HG02623 (cell line): ENCODE measurements at regions not wholly inside any gene's neighbourhood (a gene's known extent, or its start where the extent isn't known, plus 50 kb on each side); places are given as distances from the start of the nearest gene placed in this dataset.

Experiments used
- ATAC-seq: cut with Tn5 transposase; IDR thresholded peaks from one replicate; pipeline ENCODE4 v1.9.1; 2021; ENCODE audit warnings: moderate library complexity; ENCODE audit not compliant: unreplicated experiment

DNA sequence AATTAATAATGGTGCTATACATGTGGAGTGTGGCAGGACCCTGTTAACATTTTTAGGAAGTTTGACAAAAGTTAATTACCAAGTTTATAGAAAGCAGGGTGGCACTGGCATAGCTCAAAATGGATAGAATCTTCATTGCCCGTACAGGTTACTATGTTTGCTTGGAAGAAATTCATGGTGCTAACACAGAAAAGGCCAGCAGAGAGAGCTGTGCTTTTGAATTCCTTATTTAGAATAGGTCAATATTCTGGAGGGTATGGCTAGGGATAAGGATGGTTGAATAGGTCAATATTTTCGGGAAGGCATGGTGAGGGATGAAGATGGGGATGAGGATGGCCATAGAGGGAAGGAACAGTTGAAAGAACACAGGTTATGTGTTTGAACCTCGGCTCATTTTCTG is 345.1 kb downstream of the LMO4 start:
- no peak for ATAC-seq

DNA sequence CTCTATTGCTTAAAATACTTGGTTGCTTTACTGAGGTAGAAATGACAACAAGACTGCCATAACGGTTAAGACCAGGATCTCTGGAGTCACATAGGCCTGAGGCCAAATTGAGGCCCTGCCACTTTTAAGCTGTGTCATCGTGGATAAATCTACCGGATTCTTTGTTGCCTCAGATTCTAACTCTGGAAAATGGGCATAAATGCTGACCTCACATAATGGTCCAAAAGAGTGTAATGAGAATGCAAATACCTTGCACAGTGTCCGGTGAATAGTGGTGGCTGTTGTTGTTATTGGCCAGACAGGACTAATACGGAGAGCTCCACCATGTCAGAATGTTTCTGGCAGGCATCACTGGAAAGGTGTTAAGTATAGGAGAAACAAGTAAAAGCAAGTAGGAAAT is 346.1 kb downstream of the LMO4 start:
- no peak for ATAC-seq

DNA sequence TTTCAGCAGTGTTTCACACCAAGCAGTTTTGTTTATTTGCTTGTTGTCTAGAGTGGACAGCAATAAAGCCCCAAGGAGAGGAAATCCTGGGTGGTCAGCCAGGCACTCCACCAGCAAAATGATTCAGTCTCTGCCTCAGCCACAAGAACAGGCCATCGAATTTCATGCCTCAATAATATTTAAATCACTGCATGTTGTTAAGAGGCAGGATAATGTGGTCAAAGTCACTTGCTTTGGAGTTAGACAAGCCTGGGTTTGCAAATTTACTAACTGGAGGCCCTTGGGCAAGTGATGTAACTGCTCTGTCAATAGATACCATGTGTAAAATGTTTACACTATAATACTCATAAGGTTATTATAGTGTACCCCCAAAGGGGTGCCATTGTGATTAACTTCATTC is 349.6 kb downstream of the LMO4 start:
- ATAC-seq = no peak

DNA sequence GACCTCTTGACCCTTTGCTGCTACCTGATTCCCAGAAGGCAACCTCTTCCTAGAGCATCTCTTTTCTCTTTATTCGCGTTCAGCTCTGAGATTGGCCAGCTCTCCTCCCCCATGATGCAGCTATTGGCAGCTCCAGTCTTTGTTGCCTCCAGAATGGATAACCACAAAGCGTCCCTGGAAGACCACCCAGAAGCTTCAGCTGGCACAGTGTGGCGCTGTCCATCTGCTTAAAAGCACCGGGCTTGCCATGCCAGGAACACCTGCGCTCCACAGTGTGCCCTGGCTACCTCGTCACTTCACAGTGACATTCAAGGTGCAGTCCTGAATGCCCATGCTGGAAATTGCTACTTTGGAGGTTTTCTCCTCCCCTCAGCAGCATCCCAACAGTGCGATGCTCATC is 353.9 kb downstream of the LMO4 start:
- no peak for ATAC-seq

DNA sequence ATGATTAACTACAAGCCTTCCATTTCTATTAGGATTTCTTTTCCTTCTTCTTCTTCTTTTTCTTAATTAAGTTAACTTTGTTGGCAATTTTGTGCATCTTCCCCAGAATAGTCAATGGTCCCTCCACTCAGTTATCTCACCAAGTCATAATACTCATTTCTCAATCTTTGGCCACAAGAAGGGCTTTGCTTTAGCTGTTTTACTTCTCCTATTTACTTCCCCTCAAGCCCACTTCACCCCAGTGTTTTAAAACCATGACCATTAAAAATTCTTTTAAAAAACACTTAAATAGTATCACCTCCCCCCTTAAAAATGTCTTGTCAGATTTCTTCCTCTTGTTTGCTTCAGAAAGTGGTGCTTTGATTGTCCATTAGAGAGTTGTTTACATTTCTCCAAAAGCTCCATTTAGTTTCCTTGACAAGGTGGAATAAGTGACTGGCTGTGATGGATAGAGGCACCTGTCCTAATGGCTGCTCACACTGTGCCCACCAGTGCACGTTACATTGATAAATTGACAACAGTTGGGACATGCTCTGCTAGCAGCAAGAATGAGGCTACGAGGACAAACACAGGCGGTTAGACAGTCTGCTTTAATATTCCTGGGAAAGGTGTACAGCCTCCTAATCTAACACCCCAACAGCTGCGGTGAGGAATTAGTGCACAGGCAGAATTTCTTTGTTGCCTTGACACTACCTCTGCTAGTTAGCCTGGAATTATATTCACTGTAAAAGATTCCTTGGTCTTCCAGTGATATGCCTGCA is 354.7 kb downstream of the LMO4 start:
- no peak for ATAC-seq

DNA sequence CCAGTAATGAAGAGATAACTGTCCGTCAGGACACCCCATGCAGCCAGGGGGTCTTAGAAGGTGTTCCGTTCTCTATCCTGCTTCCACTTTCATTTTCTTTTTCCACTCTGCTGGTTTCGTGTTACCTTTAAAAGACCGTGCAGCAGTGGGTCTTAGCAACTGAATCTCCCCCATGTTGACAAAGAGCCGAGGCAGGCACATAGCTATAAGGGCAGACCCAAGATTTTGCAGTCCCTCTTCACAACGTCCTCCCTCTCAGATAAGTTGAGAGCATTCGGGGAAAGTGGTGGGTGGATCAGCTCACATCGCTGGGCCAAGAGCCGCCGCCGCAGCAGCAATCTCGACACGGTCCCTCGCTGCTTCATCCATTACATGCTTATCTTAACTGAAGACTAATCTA is 355.5 kb downstream of the LMO4 start:
- no peak for ATAC-seq

DNA sequence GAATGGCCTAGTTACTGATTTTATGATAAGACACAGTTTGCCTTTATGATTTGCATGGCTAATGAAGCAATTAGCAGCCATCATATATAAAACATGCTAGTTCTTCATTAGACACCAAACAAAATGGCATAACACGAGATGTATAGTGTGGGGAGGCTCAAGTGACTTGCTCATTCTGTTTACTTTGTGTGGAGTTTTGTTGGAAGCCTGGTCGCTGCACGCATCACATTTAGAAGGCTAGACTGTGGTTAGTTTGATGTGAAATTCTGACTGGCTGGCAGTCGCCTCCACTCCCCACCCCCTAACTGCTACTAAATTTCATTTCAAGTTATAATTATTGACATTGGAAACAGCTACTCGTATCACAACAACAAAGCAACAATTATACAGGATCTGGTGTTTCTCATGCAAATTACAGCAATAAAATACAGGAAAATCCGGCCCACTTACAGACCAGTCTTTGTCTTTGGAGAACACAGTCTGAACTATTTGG is 356.1 kb downstream of the LMO4 start:
- no peak for ATAC-seq

DNA sequence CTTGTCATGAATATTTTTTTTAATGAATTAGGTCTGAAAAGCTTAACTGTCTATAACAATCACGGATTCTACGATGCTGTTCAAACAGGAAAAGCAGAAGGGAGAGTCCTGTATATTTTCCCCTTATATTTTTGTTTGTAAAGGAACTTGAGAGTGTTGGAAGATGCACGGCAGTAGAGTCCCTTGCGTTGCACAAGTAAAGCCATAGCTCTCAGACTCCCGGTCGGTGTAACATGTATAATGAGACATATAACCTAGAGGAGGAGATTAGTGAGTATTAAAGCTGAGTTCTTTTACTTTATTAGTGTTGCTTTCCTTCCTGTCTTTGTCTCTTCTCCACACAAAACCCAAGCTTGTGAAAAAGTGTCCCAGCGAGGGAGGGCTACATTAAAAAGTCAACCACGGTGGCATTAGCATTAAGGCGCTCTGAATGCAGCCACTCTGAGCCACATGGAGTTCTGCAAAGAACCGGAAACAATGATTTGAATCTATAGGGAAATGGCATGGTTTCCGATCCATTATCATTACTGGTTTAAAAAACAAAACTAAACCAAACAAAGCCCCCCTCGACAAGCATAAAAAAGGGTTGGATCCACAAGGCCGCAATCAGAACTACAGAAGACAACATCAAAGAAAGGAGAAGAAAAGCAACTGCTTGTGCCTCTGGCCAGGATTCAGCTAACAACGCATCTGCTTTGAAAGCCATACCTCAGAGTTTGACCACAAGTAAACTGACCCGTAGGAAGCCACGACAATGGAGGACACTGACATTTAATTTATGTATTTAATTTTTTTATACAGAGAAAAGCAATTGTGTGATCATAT is 356.8 kb downstream of the LMO4 start:
- ATAC-seq = no peak

DNA sequence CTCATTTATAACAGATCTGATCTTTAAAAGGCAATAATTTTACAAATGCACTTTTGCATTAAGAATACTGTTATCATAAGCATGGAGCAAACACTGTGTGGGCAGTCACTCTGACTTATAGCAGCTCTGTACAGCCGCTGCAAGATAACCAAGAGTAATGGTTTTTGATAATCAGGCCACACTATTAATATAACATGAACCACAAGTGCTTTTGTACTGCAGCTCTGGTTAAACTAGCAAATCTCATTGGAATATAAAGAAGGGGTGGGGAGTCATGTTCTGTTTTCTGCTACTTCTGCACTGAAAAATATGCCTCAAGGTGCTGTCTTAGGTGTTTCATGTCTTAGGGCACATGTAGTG is 357.4 kb downstream of the LMO4 start:
- no peak for ATAC-seq

DNA sequence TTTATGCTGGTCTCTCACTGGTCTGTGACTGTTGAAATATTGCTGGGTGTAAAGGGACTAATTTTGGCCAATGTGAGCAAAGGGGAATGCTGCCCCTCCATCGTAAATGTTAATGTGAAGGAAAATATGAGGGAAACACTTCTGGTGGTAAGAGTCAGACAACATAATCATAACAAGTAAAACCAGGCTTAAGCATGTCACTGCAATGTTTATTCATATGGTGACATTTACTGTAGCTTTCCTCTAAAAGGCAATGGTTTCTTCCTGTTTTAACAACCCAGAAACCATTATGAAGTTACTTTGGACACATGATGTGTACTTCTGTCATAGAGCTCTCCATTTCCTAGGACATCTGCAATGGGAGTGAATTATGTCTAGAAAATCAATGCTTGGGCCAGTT is 358.0 kb downstream of the LMO4 start:
- no peak for ATAC-seq

DNA sequence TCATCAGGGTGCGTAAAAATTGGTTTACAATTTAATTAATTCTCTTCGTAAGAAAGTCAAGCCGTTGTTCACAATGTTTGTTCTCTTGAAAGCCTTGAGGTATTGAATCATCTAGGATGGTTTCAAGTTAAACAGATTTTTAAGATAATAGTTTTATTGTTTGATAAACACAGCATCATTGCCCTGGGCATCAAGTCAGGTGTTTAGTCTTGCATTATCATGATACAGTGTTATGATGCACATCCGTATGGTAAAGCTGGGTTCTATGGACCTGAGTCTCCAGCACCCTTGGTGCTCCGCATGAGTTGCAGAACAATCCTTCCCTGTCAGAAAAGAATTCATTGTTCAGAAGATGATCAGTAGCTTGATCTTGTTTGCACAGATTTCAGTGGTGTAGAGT is 359.5 kb downstream of the LMO4 start:
- no peak for ATAC-seq

DNA sequence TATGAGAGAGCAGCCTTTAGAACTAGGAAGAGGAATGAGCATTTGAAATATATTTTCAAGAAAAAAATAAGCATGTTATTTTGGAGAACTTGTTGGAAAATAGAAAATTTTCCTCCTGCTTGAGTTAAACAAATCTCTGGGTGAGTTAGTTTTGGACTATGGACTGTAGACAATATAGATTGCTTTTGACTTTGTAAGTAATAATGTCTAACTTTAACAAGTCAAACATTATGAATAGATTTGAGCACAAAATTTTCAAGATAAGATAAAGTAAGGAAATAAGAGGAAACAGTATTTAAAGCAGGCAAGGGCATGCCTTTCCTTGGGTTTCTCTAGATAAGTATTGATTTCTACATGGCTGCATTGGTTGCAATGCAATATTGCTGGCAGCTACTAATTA is 360.8 kb downstream of the LMO4 start:
- ATAC-seq = no peak

DNA sequence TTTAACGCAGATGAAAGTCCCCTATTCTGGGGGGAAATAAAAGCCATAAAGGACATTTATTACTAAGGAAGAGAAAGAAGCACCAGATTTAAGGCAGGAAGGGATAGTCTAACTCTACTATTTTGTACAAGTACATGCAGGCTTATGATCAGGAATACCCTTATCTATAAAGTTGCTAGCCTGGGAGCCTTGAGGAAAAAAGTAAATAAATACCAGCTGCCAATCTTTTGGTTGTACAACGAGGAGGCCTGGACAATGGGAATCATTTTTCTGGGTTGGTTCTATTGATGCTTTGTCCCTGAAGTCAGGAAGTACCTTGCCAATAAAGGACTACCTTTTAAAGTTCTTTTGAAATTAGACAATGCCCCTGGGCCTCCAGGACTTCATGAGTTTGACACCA is 367.8 kb downstream of the LMO4 start:
- no peak for ATAC-seq

DNA sequence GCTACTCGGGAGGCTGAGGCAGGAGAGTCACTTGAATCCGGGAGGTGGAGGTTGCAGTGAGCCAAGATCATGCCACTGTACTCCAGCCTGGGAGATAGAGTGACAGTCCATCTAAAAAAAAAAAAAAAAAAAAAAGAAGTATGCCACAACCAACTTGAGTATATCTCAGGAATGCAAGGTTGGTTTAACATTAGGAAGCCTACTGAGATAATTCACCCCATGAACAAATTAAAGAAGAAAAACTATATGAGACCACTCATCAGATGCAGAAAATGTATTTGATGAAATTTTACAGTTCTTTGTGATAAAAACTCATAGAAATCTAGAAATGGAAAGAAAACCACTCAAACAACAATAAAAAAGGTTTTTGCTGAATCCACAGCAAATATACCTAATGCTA is 373.8 kb downstream of the LMO4 start:
- no peak for ATAC-seq

DNA sequence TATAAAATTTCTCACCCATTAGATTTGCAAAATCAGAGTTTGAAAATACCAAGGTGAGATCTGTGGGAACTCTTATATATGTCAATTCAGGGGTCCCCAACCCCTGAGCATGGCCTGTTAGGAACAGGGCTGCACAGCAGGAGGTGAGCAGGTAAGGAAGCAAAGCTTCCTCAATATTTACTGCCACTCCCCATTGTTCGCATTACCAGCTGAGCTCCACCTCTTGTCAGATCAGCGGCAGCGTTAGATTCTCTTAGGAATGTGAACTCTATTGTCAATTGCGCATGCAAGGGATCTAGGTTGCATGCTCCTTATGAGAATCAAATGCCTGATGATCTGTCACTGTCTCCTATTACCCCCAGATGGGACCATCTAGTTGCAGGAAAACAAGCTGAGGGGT is 376.6 kb downstream of the LMO4 start:
- no peak for ATAC-seq

DNA sequence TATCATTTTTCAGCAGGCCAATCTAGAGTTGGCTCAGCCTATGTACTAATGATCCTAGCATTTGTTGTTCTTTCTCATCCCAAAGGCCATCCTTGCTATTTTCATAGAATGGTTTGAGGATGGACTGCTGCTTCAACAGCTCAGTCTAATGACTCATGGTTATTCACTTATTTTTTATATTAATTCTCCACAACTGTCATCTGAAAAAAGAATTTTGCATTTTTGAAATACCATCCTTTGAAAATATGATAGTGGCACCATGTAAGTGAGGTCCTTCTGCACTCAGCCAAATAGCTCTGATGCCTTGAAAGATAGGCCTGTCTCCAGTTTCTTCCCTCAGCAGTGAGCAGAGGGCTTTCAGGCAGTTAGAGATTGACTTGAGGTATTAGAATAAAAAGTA is 377.5 kb downstream of the LMO4 start:
- ATAC-seq = no peak

DNA sequence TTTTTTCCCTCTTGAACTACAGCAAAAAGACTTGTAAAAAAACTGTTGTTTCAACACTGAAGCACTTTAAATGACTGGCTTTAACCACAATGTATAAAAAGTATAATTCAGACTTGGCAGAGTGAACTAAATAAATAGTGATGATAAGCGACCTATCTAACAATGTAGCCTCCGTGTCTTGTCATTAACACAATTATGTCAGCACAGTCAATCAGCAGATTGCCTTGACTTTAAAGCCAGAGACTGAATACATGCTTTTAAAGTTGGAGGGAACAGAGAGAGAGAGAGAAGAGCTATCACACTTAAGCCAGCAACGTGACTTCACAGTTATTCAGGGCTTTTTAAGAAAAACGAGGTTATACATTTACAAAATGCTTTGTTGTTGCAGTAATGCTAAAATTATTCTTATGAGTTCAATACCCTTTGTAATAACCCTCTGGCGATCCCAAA is 378.1 kb downstream of the LMO4 start:
- no peak for ATAC-seq

DNA sequence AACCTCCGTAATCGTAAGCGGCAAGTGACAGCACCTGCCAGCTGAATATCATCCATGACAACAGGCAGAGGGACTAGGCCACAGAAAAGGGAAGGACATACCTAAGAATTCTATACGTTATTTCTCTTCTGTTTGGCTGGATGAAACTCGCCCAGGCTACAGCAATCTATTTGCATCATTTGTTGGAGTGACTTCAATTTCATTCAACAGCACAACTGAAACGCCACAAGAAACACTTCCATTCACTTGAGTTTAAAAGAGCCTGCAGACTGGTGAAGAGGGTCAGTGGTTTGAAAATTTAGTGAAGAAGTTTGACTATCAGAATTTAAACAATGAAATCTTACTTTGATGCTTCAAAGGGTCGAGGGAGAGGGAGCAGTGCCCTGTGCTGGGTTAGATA is 378.7 kb downstream of the LMO4 start:
- no peak for ATAC-seq

DNA sequence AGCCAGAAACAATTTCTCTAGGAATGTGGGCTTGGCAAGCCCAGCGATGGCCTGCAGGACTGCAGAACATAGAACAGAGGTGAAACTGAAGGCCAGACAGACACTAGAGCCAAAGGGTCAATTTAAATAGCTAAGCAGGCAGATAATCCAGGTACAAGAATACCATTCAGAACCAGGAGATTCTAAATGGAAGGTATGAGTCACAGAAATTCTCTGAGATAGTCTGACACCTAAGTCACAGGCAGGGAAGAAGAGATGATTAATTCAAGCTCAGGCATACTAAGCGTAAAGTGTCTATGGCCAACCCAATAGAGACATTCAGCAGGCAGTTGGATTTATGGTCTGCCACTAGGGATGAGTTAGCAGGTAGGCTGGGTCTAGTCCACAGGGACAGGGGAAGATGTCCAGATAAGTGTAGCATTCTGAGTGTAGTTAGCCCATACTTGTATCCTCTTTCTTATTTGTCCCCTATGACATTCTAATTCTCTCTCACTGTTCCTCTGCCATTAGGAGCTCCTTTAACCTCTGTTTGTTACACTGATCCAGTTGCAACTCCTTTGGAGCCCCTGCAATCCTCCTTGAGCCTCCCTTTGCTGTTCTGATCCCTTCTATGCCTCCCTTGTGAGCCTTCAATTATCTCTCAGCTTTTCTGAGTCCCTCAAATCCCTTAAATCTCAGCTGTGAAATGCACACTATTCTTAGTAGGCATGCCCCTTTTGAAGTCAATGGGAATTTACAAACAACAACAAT is 383.8 kb downstream of the LMO4 start:
- no peak for ATAC-seq

DNA sequence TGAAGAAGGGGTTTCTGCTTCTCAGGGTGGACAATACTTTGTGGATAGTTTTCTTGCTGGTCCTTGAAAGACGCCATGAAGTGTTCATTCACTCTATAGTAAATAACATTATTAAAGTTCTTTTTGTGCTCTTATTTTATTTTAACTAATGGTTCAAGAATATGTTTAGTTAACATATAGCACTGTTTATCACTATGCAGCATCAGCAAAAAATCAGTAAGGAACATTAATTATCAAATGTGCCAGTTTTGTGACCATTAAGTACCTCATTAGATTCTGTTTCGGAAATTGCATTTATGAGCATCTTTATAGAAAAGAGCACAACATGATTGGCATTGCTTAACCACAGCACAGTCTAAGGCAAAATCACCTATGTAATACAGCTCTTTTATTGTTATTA is 385.6 kb downstream of the LMO4 start:
- no peak for ATAC-seq

DNA sequence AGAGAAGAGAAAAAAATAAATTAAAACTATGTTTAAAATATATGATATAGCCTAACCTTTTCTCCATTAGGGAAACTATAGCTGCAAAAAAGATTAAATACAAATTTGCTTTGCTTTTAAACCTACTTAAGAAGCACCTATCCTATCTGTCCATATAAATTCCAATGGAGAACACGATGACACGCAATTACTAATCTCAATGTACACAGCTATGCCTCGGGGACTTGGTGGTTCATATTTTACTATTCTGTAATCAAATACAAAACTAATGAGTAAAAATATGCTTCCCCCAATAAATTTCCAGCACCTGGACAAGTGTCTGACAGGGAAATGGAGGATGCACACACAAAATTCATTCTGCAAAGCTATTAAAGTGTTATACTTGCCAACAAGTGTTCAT is 386.4 kb downstream of the LMO4 start:
- no peak for ATAC-seq

DNA sequence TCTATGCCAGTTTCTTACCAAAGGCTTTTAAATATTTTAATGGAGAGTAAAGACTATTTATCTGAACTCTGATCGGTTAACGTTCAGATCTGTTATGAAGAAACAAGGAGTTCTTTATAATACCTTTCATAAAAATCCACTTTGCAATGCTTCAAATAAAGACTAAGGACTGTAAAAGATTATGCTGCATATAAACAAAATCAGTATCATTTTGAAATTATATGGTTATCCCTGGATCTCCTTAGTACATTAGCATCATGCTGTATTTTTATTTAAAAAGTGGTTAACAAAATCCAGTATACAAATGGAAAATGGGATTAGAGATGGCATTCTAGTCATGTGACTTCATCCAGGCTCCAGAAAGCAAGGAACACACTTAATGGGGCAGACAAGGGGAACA is 386.8 kb downstream of the LMO4 start:
- no peak for ATAC-seq
